Mucosa of descending colon (tissue), 3 donors: ENCODE measurements at regions not wholly inside any gene's neighbourhood (a gene's known extent, or its start where the extent isn't known, plus 50 kb on each side); places are given as distances from the start of the nearest gene placed in this dataset.

ENCODE experiments used
- ATAC-seq: fragments of 200-7000 bp; cut with Tn5 transposase; one replicate; pipeline ENCODE4 v1.9.1; 2020; ENCODE audit warnings: mild to moderate bottlenecking, moderate library complexity
- DNase-seq, 3 donors: peaks; one replicate each; pipeline ENCODE4 v3.0.0-alpha.2; 2020
- H3K36me3 ChIP-seq: fragments of 200-600 bp; one replicate; pipeline ENCODE4 v1.8.0; 2021; ENCODE audit warnings: low read depth, mild to moderate bottlenecking
- H3K4me1 ChIP-seq: fragments of 200-600 bp; one replicate; pipeline ENCODE4 v1.8.0; 2021; ENCODE audit warnings: low read depth, mild to moderate bottlenecking
- H3K4me3 ChIP-seq: fragments of 200-600 bp; one replicate; pipeline ENCODE4 v1.8.0; 2021; ENCODE audit warnings: mild to moderate bottlenecking
- H3K9me3 ChIP-seq: fragments of 200-600 bp; one replicate; pipeline ENCODE4 v1.8.0; 2021; ENCODE audit warnings: mild to moderate bottlenecking
- intact Hi-C, 2 donors: fragments of 100-400 bp; cut with DNase I in 1 of 2; cut with micrococcal nuclease in 1 of 2; formaldehyde crosslinking; loops; one replicate each; pipeline versions ENCODE4 v1.11.0 to v1.11.1; 2022; cut with DNase I, micrococcal nuclease
- TF ChIP-seq, protein P1 (sequence below): fragments of 200-600 bp; IDR thresholded peaks from one replicate; pipeline ENCODE4 v1.8.0; 2022; ENCODE audit warnings: antibody characterized with exemption, mild to moderate bottlenecking
- donor health status: DM: no; HTN: no; CAD: no; lungs with moderate emphysema.
- donor health status: DM: no; HTN: no; CAD: no.
- donor health status: DM: no; HTN: yes; CAD: no.

DNA sequence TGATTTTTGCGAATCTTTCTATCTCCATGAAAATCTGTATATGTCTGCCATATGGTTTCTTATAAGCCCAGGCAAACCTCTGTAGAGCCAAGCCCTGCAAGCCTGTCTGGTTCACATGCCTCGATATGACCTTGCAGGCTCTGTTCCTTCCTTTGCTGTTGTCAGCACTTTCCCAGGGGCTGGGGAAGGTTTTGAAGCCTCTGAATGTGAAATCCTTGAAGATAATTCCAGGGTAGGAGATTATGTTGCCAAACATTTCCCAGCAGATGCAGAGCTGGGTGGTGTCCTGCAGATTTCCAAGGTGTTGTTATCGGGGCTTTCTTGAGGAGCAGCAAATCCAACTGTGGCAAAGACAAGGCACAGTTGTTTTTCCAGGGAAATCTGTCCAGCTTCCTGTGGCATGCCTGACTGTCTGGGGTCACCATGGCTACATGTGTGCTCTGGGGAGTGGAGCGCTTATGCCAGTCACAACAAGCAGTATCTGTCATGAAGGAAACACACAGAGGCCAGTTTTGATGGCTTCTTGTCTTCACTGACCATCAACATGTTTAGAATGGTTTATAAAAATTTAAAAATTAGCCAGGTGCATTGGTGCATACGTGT is 60.7 kb upstream of the RPS23 start:
- intact Hi-C loops, result no loop called here
- H3K4me1 ChIP-seq, result no peaks in the 10 kb centered on the region
- ATAC-seq (no peak), DNase-seq (no peak)
- TF ChIP-seq, protein P1, sequence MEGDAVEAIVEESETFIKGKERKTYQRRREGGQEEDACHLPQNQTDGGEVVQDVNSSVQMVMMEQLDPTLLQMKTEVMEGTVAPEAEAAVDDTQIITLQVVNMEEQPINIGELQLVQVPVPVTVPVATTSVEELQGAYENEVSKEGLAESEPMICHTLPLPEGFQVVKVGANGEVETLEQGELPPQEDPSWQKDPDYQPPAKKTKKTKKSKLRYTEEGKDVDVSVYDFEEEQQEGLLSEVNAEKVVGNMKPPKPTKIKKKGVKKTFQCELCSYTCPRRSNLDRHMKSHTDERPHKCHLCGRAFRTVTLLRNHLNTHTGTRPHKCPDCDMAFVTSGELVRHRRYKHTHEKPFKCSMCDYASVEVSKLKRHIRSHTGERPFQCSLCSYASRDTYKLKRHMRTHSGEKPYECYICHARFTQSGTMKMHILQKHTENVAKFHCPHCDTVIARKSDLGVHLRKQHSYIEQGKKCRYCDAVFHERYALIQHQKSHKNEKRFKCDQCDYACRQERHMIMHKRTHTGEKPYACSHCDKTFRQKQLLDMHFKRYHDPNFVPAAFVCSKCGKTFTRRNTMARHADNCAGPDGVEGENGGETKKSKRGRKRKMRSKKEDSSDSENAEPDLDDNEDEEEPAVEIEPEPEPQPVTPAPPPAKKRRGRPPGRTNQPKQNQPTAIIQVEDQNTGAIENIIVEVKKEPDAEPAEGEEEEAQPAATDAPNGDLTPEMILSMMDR, result no peak
- no peaks in the 10 kb centered on the region for H3K9me3 ChIP-seq
- H3K4me3 ChIP-seq, result no peak overlapping the region
- H3K36me3 ChIP-seq, result no peaks in the 10 kb centered on the region

DNA sequence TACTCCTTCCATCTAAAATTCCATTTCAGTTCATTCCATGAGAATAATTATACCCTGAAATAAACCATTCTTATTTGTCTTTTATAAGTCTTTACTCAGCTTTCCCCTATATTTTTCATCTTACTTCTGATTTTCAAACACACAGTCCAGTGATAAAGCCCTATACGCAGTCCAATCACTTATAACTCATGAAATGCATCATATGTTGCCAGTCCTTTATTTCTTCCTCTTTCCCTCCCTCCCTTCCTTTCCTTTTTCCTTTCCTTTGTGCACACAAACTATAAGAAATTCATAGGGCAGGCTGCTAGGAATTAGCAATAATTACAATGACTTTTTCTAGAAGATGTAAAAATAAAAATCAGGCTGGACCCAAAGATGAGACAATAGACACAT is 58.8 kb upstream of the RPS23 start:
- TF ChIP-seq, protein P1, result no peak
- intact Hi-C loops, result no loop called here
- H3K9me3 ChIP-seq, result no peaks in the 10 kb centered on the region
- no peak for ATAC-seq
- DNase-seq, result no peak
- no peaks in the 10 kb centered on the region for H3K36me3 ChIP-seq
- H3K4me1 ChIP-seq, result no peaks in the 10 kb centered on the region
- no peak overlapping the region for H3K4me3 ChIP-seq

GRCh38 chr5:82336226-82336958 is 58.2 kb upstream of the RPS23 start:
- Histone ChIP-seq H3K4me1 (no peaks in the 10 kb centered on the region), H3K9me3 (no peaks in the 10 kb centered on the region), H3K4me3 (no peak overlapping the region), H3K36me3 (no peaks in the 10 kb centered on the region)
- intact Hi-C loops, result no loop called here
- TF ChIP-seq, protein P1, result no peak
- no peak for DNase-seq
- no peak for ATAC-seq

- Histone ChIP-seq H3K4me1 (no peaks in the 10 kb centered on the region), H3K36me3 (no peaks in the 10 kb centered on the region), H3K9me3 (no peaks in the 10 kb centered on the region), H3K4me3 (no peak overlapping the region)
- no peak for DNase-seq
- no peak for ATAC-seq
- intact Hi-C loops, result no loop called here
- TF ChIP-seq, protein P1, result no peak
Measured at GRCh38 chr5:82335806-82336205, 57.7 kb upstream of the RPS23 start.

GRCh38 chr5:82334856-82335255 is 56.7 kb upstream of the RPS23 start:
- no peak overlapping the region for H3K4me3 ChIP-seq
- intact Hi-C loops, result no loop called here
- no peaks in the 10 kb centered on the region for H3K9me3 ChIP-seq
- H3K4me1 ChIP-seq, result no peaks in the 10 kb centered on the region
- ATAC-seq, result no peak
- H3K36me3 ChIP-seq, result no peaks in the 10 kb centered on the region
- TF ChIP-seq, protein P1, result no peak
- DNase-seq, result no peak
